Mesenchymal stem cell (in vitro differentiated cells and primary cell): ENCODE measurements at regions not wholly inside any gene's neighbourhood (a gene's known extent, or its start where the extent isn't known, plus 50 kb on each side); places are given as distances from the start of the nearest gene placed in this dataset.

ENCODE experiments used
- DNase-seq: peaks from one replicate; pipeline ENCODE4 v3.0.0-alpha.2; 2013
- H2AFZ ChIP-seq: one replicate; pipeline ENCODE4 v1.6.1; 2013; ENCODE audit warnings: low read depth, mild to moderate bottlenecking, control low read depth, inconsistent platforms, low read length, moderate library complexity
- H2AK5ac ChIP-seq: 2 replicates; pipeline ENCODE4 v1.6.1; 2013; ENCODE audit warnings: low read length, moderate library complexity, mild to moderate bottlenecking, inconsistent platforms; ENCODE audit not compliant: severe bottlenecking
- H2BK120ac ChIP-seq: one replicate; pipeline ENCODE4 v1.6.1; 2013; ENCODE audit warnings: low read depth, mild to moderate bottlenecking, inconsistent platforms, low read length, moderate library complexity
- H2BK12ac ChIP-seq, 2 experiments: one replicate each; pipeline ENCODE4 v1.6.1; 2013; ENCODE audit warnings: inconsistent platforms in 2 of 2, low read length in 2 of 2, mild to moderate bottlenecking in 2 of 2, moderate library complexity in 2 of 2, control low read depth in 1 of 2
- H2BK15ac ChIP-seq: one replicate; pipeline ENCODE4 v1.6.1; 2013; ENCODE audit warnings: mild to moderate bottlenecking, low read depth, inconsistent platforms; ENCODE audit not compliant: poor library complexity, severe bottlenecking
- H2BK5ac ChIP-seq: 2 replicates; pipeline ENCODE4 v1.6.1; 2013; ENCODE audit warnings: low read depth, mild to moderate bottlenecking, low read length, control low read depth, inconsistent platforms; ENCODE audit not compliant: poor library complexity, severe bottlenecking
- H3K14ac ChIP-seq, 2 experiments: one replicate each; pipeline ENCODE4 v1.6.1; 2013; ENCODE audit warnings: inconsistent platforms in 2 of 2, low read length in 2 of 2, control low read depth in 1 of 2, mild to moderate bottlenecking in 1 of 2, moderate library complexity in 1 of 2
- H3K18ac ChIP-seq, 2 experiments: one replicate each; pipeline ENCODE4 v1.6.1; 2013; ENCODE audit warnings: inconsistent platforms in 2 of 2, low read length in 2 of 2, control low read depth in 1 of 2, low read depth in 1 of 2, mild to moderate bottlenecking in 1 of 2
- H3K23ac ChIP-seq, 2 experiments: one replicate each; pipeline ENCODE4 v1.6.1; 2013; ENCODE audit warnings: inconsistent platforms in 2 of 2, low read length in 2 of 2, mild to moderate bottlenecking in 2 of 2, moderate library complexity in 2 of 2, control low read depth in 1 of 2
- H3K27ac ChIP-seq: 2 replicates; pipeline ENCODE4 v1.5.1; 2013; ENCODE audit warnings: mild to moderate bottlenecking, moderate library complexity, low read length, control low read depth, inconsistent platforms; ENCODE audit not compliant: poor library complexity, severe bottlenecking
- H3K27me3 ChIP-seq, 2 experiments: 2 replicates each; pipeline versions ENCODE4 v1.6.1 to v1.7.0; 2013; ENCODE audit warnings: low read length in 2 of 2, mild to moderate bottlenecking in 2 of 2, moderate library complexity in 2 of 2, control low read depth in 1 of 2, inconsistent platforms in 1 of 2; ENCODE audit not compliant: control insufficient read depth in 1 of 2, insufficient read depth in 1 of 2
- H3K36me3 ChIP-seq, 2 experiments: 2 replicates each; pipeline versions ENCODE4 v1.6.1 to v1.7.0; 2013; ENCODE audit warnings: low read length in 2 of 2, control low read depth in 1 of 2, inconsistent platforms in 1 of 2, low read depth in 1 of 2, mild to moderate bottlenecking in 1 of 2; ENCODE audit not compliant: insufficient read depth in 2 of 2, control insufficient read depth in 1 of 2
- H3K4ac ChIP-seq, 2 experiments: one replicate each; pipeline ENCODE4 v1.6.1; 2013; ENCODE audit warnings: inconsistent platforms in 2 of 2, low read length in 2 of 2, mild to moderate bottlenecking in 2 of 2, moderate library complexity in 2 of 2, control low read depth in 1 of 2, low read depth in 1 of 2
- H3K4me1 ChIP-seq: 2 replicates; pipeline ENCODE4 v1.6.1; 2013; ENCODE audit warnings: low read depth, low read length, control low read depth; ENCODE audit not compliant: control insufficient read depth, insufficient read depth
- H3K4me2 ChIP-seq: 2 replicates; pipeline ENCODE4 v1.6.1; 2013; ENCODE audit warnings: low read length, mild to moderate bottlenecking, inconsistent platforms; ENCODE audit not compliant: poor library complexity, severe bottlenecking
- H3K4me3 ChIP-seq, 2 experiments: 2 replicates each; pipeline versions ENCODE4 v1.5.1 to v1.7.0; 2013; ENCODE audit warnings: low read length in 2 of 2, mild to moderate bottlenecking in 2 of 2, control low read depth in 1 of 2, low read depth in 1 of 2; ENCODE audit not compliant: insufficient read depth in 1 of 2
- H3K79me1 ChIP-seq: replicated peaks from 2 replicates; pipeline ENCODE4 v1.6.1; 2013; ENCODE audit warnings: mild to moderate bottlenecking, control low read depth, low read length, inconsistent platforms; ENCODE audit not compliant: poor library complexity, severe bottlenecking
- H3K9ac ChIP-seq: 2 replicates; pipeline ENCODE4 v1.7.0; 2013; ENCODE audit warnings: mild to moderate bottlenecking, low read length, moderate library complexity
- H3K9me3 ChIP-seq: 2 replicates; pipeline ENCODE4 v1.7.0; 2013; ENCODE audit warnings: mild to moderate bottlenecking, low read length; ENCODE audit not compliant: control insufficient read depth
- H4K8ac ChIP-seq: one replicate; pipeline ENCODE4 v1.6.1; 2013; ENCODE audit warnings: inconsistent platforms, mild to moderate bottlenecking, low read length, moderate library complexity
- H4K91ac ChIP-seq: one replicate; pipeline ENCODE4 v1.6.1; 2013; ENCODE audit warnings: mild to moderate bottlenecking, low read length, inconsistent platforms
- WGBS: methylation state at CpG from one replicate; pipeline ENCODE4 v1.1.7; 2013; ENCODE audit warnings: mixed read lengths; 5-methylcytosine and 5-hydroxymethylcytosine counted together

DNA sequence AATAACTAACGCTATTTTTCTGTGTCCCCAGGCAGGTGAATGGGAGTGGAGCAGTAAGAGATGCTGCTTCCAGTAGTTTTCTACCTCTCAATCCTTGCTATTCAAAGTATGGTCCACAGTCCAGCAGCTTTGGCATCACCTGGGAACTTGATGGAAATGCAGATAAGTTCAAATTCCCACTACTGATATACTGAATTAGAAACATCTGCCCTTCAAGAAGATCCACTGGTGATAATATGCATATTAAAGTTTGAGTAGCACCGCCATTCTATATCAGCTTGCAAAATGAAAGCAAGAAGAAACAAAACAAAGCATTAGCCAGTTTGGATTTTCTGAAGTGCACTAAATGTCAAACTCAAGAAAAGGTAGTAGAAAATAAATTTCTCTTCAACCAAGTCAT lies 906.2 kb upstream of the PCDH20 start:
- Histone ChIP-seq H3K36me3 (no peaks in the 10 kb centered on the region), H4K8ac (no peak overlapping the region), H3K4me3 (no peak overlapping the region), H2BK120ac (no peak overlapping the region), H3K9me3 (no peaks in the 10 kb centered on the region), H2AK5ac (no peak overlapping the region), H3K18ac (no peak overlapping the region), H3K9ac (no peak overlapping the region), H3K27ac (no peak overlapping the region), H3K4ac (no peak overlapping the region), H3K4me2 (no peak overlapping the region), H3K23ac (no peak overlapping the region), H4K91ac (no peak overlapping the region), H3K14ac (no peak overlapping the region), H3K27me3 (no peaks in the 10 kb centered on the region), H3K79me1 (no peaks in the 10 kb centered on the region), H2BK5ac (no peak overlapping the region), H3K4me1 (no peaks in the 10 kb centered on the region), H2AFZ (no peak overlapping the region), H2BK15ac (no peak overlapping the region), H2BK12ac (no peak overlapping the region)
- no peak for DNase-seq
- 89% methylated on average over 2 of the region's 2 CpGs for WGBS

DNA sequence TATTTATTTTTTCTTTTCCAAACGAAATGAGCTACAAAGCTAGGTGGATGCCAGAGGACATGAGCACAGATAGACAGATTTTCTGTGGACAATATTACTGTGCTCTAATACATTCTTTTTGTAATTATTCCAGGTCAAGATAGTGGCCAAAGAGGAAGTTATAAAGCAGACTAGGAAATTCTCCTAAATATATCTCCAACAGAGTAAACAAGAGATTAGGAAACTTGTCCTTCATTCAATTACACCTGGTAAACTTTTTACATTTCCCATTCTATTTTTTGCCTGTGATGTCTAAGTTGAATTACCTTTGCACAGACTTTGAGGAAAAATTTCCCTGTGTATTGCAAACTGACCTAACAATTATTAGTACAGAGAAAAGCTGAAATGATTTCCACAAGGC lies 905.5 kb upstream of the PCDH20 start:
- Histone ChIP-seq H4K91ac (no peak overlapping the region), H3K4me3 (no peak overlapping the region), H4K8ac (no peak overlapping the region), H2BK15ac (no peak overlapping the region), H3K4me2 (no peak overlapping the region), H3K14ac (no peak overlapping the region), H3K27me3 (no peaks in the 10 kb centered on the region), H3K23ac (no peak overlapping the region), H3K36me3 (no peaks in the 10 kb centered on the region), H3K18ac (no peak overlapping the region), H2BK12ac (no peak overlapping the region), H3K27ac (no peak overlapping the region), H2AK5ac (no peak overlapping the region), H3K4me1 (no peaks in the 10 kb centered on the region), H2AFZ (no peak overlapping the region), H2BK5ac (no peak overlapping the region), H2BK120ac (no peak overlapping the region), H3K4ac (no peak overlapping the region), H3K9ac (no peak overlapping the region), H3K9me3 (no peaks in the 10 kb centered on the region), H3K79me1 (no peaks in the 10 kb centered on the region)
- no CpG with 5 or more reads among the region's 1 CpG for WGBS
- DNase-seq, result no peak

GRCh38 chr13:62320129-62321108 lies 904.8 kb upstream of the PCDH20 start:
- Histone ChIP-seq H3K14ac (no peak overlapping the region), H4K91ac (no peak overlapping the region), H3K18ac (no peak overlapping the region), H3K4ac (no peak overlapping the region), H3K36me3 (no peaks in the 10 kb centered on the region), H3K23ac (no peak overlapping the region), H2BK120ac (no peak overlapping the region), H2AFZ (no peak overlapping the region), H3K4me3 (no peak overlapping the region), H2AK5ac (no peak overlapping the region), H3K27ac (no peak overlapping the region), H3K4me2 (no peak overlapping the region), H3K9me3 (no peaks in the 10 kb centered on the region), H3K79me1 (no peaks in the 10 kb centered on the region), H2BK15ac (no peak overlapping the region), H2BK12ac (no peak overlapping the region), H3K9ac (no peak overlapping the region), H2BK5ac (no peak overlapping the region), H3K4me1 (no peaks in the 10 kb centered on the region), H4K8ac (no peak overlapping the region), H3K27me3 (no peaks in the 10 kb centered on the region)
- DNase-seq, result peak; percentile 71
- WGBS, result 92% methylated on average over 1 of the region's 4 CpGs

GRCh38 chr13:62309904-62310303 lies 894.3 kb upstream of the PCDH20 start:
- Histone ChIP-seq H3K4me3 (no peak overlapping the region), H2AFZ (no peak overlapping the region), H3K79me1 (no peaks in the 10 kb centered on the region), H2BK120ac (no peak overlapping the region), H3K9me3 (no peaks in the 10 kb centered on the region), H3K4ac (no peak overlapping the region), H2BK5ac (no peak overlapping the region), H3K23ac (no peak overlapping the region), H3K36me3 (no peaks in the 10 kb centered on the region), H3K4me1 (no peaks in the 10 kb centered on the region), H3K27ac (no peak overlapping the region), H4K91ac (no peak overlapping the region), H3K14ac (no peak overlapping the region), H3K18ac (no peak overlapping the region), H2BK12ac (no peak overlapping the region), H2BK15ac (no peak overlapping the region), H2AK5ac (no peak overlapping the region), H4K8ac (no peak overlapping the region), H3K4me2 (no peak overlapping the region), H3K9ac (no peak overlapping the region), H3K27me3 (no peaks in the 10 kb centered on the region)
- 87% methylated on average over 2 of the region's 3 CpGs for WGBS
- DNase-seq, result no peak
